ENCODE measurements at regions not wholly inside any gene's neighbourhood (a gene's known extent, or its start where the extent isn't known, plus 50 kb on each side); places are given as distances from the start of the nearest gene placed in this dataset.

DNA sequence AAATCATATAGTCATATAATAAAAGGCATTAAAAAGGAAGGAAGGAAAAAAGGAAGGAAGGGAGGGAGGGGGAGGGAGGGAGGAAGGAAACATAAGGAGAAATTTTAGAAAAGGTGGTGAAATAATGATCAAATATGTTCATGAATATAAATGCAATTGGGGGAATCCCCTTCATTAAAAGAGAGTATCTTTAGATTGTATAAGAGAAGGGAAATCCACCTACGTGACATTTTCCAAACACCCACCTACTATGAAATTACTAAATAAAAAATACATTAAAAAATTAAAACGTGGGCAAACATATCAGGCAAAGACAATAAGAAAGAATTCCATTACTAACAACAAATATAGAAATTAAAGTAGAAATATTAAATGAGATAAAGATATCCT is 203.4 kb upstream of the PARD3B start:
- Histone ChIP-seq H4K20me1 (ENCODE audit: insufficient read depth, low read depth, low read length) (no peaks in the 10 kb centered on the region), H3K9me2 (replicated peaks; ENCODE audit: insufficient read depth, low read length) (no peaks in the 10 kb centered on the region), H3K4me2 (ENCODE audit: low read depth, low read length, poor library complexity, severe bottlenecking) (no peak overlapping the region), H3K9ac (ENCODE audit: low read length) (no peak overlapping the region), H3K79me2 (ENCODE audit: low read length) (no peaks in the 10 kb centered on the region), H3K4me3 (ENCODE audit: low read length) (no peak overlapping the region), H2AFZ (ENCODE audit: low read length) (no peak overlapping the region), H3K27ac (ENCODE audit: low read length) (no peak overlapping the region), H3K27me3 (ENCODE audit: low read length) (no peaks in the 10 kb centered on the region), H3K4me1 (ENCODE audit: low read length) (no peaks in the 10 kb centered on the region), H3K36me3 (ENCODE audit: insufficient read depth, low read length) (no peaks in the 10 kb centered on the region), H3K9me3 (ENCODE audit: low read length) (no peaks in the 10 kb centered on the region)
- no peak for DNase-seq

DNA sequence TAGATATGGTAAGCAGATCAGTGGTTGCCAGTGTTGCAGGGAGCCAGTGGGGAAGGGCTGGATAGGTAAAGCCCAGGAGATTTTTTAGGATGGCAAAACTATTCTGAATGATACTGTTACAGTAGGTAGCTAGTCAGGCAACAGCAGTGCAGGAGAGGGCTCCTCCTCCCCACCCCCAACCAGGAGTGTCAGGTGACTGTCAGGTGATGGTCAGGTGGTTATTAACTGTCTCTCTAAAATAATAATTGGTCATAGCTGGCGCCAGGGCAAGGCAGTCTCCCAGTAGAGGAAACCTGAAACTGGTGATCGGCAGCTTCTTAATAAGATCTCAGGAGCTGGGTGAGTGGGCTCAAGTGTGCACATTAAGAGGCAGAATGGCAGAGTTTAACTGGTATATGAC is 201.6 kb upstream of the PARD3B start:
- no peak overlapping the region for H3K4me3 ChIP-seq (ENCODE audit: low read length)
- no peaks in the 10 kb centered on the region for H3K79me2 ChIP-seq (ENCODE audit: low read length)
- no peaks in the 10 kb centered on the region for H3K9me3 ChIP-seq (ENCODE audit: low read length)
- H2AFZ ChIP-seq (ENCODE audit: low read length), result no peak overlapping the region
- H4K20me1 ChIP-seq (ENCODE audit: insufficient read depth, low read depth, low read length), result no peaks in the 10 kb centered on the region
- H3K9me2 ChIP-seq (replicated peaks; ENCODE audit: insufficient read depth, low read length), result no peaks in the 10 kb centered on the region
- H3K36me3 ChIP-seq (ENCODE audit: insufficient read depth, low read length), result no peaks in the 10 kb centered on the region
- no peak for DNase-seq
- H3K9ac ChIP-seq (ENCODE audit: low read length), result no peak overlapping the region
- H3K4me2 ChIP-seq (ENCODE audit: low read depth, low read length, poor library complexity, severe bottlenecking), result no peak overlapping the region
- H3K27me3 ChIP-seq (ENCODE audit: low read length), result no peaks in the 10 kb centered on the region
- H3K27ac ChIP-seq (ENCODE audit: low read length), result no peak overlapping the region
- no peaks in the 10 kb centered on the region for H3K4me1 ChIP-seq (ENCODE audit: low read length)

DNA sequence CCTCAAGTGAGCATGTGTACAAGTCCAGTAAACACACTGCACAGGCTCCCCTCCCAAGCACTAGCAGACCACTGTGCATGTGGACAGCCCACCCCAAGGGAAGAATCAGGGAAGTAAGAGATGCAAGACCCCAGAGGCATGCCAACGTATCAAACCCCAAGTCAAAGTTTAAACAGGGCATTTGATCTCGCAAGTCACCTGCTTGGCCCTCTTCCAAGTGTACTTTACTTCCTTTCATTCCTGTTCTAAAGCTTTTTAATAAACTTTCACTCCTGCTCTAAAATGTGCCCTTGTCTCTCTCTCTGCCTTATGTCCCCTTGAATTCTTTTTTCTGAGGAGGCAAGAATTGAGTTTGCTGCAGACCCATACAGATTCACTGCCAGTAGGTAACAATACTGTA is 201.2 kb upstream of the PARD3B start:
- Histone ChIP-seq H3K4me2 (ENCODE audit: low read depth, low read length, poor library complexity, severe bottlenecking) (no peak overlapping the region), H3K27ac (ENCODE audit: low read length) (no peak overlapping the region), H3K27me3 (ENCODE audit: low read length) (no peaks in the 10 kb centered on the region), H3K9me3 (ENCODE audit: low read length) (no peaks in the 10 kb centered on the region), H3K9ac (ENCODE audit: low read length) (no peak overlapping the region), H3K9me2 (replicated peaks; ENCODE audit: insufficient read depth, low read length) (no peaks in the 10 kb centered on the region), H2AFZ (ENCODE audit: low read length) (no peak overlapping the region), H3K4me3 (ENCODE audit: low read length) (no peak overlapping the region), H3K79me2 (ENCODE audit: low read length) (no peaks in the 10 kb centered on the region), H3K36me3 (ENCODE audit: insufficient read depth, low read length) (no peaks in the 10 kb centered on the region), H4K20me1 (ENCODE audit: insufficient read depth, low read depth, low read length) (no peaks in the 10 kb centered on the region), H3K4me1 (ENCODE audit: low read length) (no peaks in the 10 kb centered on the region)
- no peak for DNase-seq

DNA sequence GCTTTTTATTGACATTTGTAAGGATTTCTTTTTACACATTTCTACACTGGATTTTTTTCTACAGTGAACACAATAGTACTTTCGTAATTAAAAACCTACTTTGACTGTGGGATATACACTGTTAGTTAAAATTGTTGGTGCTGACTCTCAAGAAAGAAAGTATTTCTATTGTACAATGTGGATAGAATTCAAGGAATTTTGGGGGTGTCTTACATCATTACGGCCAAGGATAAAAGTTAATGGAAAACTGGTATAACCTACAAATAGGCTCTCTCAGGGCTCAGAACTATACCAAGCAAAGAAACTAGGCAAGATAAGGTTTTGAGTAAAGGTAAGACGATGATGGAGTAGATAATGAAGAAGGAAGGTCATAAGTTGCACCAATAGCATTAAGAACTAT is 198.4 kb upstream of the PARD3B start:
- no peak overlapping the region for H3K27ac ChIP-seq (ENCODE audit: low read length)
- no peaks in the 10 kb centered on the region for H3K79me2 ChIP-seq (ENCODE audit: low read length)
- no peak overlapping the region for H3K9ac ChIP-seq (ENCODE audit: low read length)
- H3K4me1 ChIP-seq (ENCODE audit: low read length), result no peaks in the 10 kb centered on the region
- DNase-seq, result no peak
- no peaks in the 10 kb centered on the region for H4K20me1 ChIP-seq (ENCODE audit: insufficient read depth, low read depth, low read length)
- H3K27me3 ChIP-seq (ENCODE audit: low read length), result no peaks in the 10 kb centered on the region
- no peak overlapping the region for H3K4me2 ChIP-seq (ENCODE audit: low read depth, low read length, poor library complexity, severe bottlenecking)
- no peak overlapping the region for H2AFZ ChIP-seq (ENCODE audit: low read length)
- no peaks in the 10 kb centered on the region for H3K9me2 ChIP-seq (replicated peaks; ENCODE audit: insufficient read depth, low read length)
- H3K9me3 ChIP-seq (ENCODE audit: low read length), result no peaks in the 10 kb centered on the region
- no peaks in the 10 kb centered on the region for H3K36me3 ChIP-seq (ENCODE audit: insufficient read depth, low read length)
- no peak overlapping the region for H3K4me3 ChIP-seq (ENCODE audit: low read length)

DNA sequence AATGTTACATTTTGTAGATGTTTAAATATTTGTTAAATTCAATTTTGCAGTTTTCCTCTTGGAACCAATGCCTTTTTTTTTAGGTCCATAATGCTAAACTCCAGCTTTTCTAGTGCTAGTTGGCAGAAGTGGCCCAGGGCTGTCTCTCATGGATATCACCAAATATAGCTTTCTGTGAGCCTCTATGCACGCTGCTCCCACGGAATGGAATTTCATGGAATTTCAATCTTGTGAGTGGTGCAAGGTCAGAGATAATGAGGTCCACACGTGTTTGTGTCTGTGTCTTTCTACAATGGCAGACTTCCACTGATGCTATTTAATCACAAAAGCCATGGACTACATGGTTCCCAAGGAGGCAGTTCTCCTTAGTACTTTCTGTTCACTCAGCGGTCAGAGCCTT is 191.5 kb upstream of the PARD3B start:
- H3K4me2 ChIP-seq (ENCODE audit: low read depth, low read length, poor library complexity, severe bottlenecking), result no peak overlapping the region

DNA sequence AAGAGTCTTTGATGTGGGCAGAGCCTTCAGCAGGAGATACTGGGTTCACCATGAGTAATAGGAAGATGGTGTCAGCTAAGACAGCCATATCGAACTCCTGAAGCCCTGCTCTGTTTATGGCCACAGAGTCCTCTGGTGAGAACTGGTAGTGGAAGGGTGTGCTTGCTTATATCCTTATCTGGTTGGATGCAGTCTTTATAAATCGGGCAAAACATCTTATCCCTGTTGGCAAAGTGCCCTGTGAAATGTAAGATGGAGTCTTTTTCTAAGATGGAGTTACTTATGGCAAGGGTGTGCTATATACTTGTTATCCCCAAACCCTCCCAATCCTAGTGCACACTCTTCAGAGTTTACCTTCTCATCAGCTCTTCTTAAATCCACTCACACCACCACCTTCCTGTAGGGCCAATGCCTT is 190.8 kb upstream of the PARD3B start:
- H3K4me3 ChIP-seq (ENCODE audit: low read length), result no peak overlapping the region
- H3K27me3 ChIP-seq (ENCODE audit: low read length), result no peaks in the 10 kb centered on the region
- no peaks in the 10 kb centered on the region for H4K20me1 ChIP-seq (ENCODE audit: insufficient read depth, low read depth, low read length)
- DNase-seq, result no peak
- H3K9me3 ChIP-seq (ENCODE audit: low read length), result no peaks in the 10 kb centered on the region
- no peaks in the 10 kb centered on the region for H3K36me3 ChIP-seq (ENCODE audit: insufficient read depth, low read length)
- H3K4me2 ChIP-seq (ENCODE audit: low read depth, low read length, poor library complexity, severe bottlenecking), result no peak overlapping the region
- H3K27ac ChIP-seq (ENCODE audit: low read length), result no peak overlapping the region
- no peaks in the 10 kb centered on the region for H3K4me1 ChIP-seq (ENCODE audit: low read length)
- H3K9ac ChIP-seq (ENCODE audit: low read length), result no peak overlapping the region
- H2AFZ ChIP-seq (ENCODE audit: low read length), result no peak overlapping the region
- H3K79me2 ChIP-seq (ENCODE audit: low read length), result no peaks in the 10 kb centered on the region
- no peaks in the 10 kb centered on the region for H3K9me2 ChIP-seq (replicated peaks; ENCODE audit: insufficient read depth, low read length)

More for the DNA sequence above, 191.5 kb upstream of the PARD3B start:
- Histone ChIP-seq H3K27ac (ENCODE audit: low read length) (no peak overlapping the region), H3K27me3 (ENCODE audit: low read length) (no peaks in the 10 kb centered on the region), H3K9me2 (replicated peaks; ENCODE audit: insufficient read depth, low read length) (no peaks in the 10 kb centered on the region), H2AFZ (ENCODE audit: low read length) (no peak overlapping the region), H3K9me3 (ENCODE audit: low read length) (no peaks in the 10 kb centered on the region), H3K79me2 (ENCODE audit: low read length) (no peaks in the 10 kb centered on the region), H3K36me3 (ENCODE audit: insufficient read depth, low read length) (no peaks in the 10 kb centered on the region), H3K9ac (ENCODE audit: low read length) (no peak overlapping the region), H3K4me3 (ENCODE audit: low read length) (no peak overlapping the region), H4K20me1 (ENCODE audit: insufficient read depth, low read depth, low read length) (no peaks in the 10 kb centered on the region), H3K4me1 (ENCODE audit: low read length) (no peaks in the 10 kb centered on the region)
- DNase-seq, result no peak

DNA sequence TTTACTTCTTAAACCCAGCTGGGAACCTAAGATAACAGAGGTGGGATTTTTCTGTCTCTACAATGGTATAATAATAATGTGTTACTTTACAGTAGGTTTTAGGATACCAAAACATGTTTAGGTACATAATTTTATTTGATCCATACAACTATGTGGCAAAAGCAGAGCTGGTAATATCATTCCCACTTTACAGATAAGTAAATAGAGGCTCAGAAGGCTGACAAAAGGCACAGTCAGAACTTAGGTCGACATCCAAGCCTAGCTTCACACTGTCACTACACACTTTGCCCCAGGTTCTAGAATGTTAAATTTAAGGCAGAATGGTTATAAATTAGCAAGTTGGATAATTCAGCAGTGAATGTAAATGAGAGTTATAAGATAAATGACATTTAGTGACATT is 189.6 kb upstream of the PARD3B start:
- Histone ChIP-seq H3K4me3 (ENCODE audit: low read length) (no peak overlapping the region), H3K9ac (ENCODE audit: low read length) (no peak overlapping the region), H3K27ac (ENCODE audit: low read length) (no peak overlapping the region), H3K36me3 (ENCODE audit: insufficient read depth, low read length) (no peaks in the 10 kb centered on the region), H3K79me2 (ENCODE audit: low read length) (no peaks in the 10 kb centered on the region), H3K4me1 (ENCODE audit: low read length) (no peaks in the 10 kb centered on the region), H4K20me1 (ENCODE audit: insufficient read depth, low read depth, low read length) (no peaks in the 10 kb centered on the region), H3K27me3 (ENCODE audit: low read length) (no peaks in the 10 kb centered on the region), H3K9me2 (replicated peaks; ENCODE audit: insufficient read depth, low read length) (no peaks in the 10 kb centered on the region), H2AFZ (ENCODE audit: low read length) (no peak overlapping the region), H3K9me3 (ENCODE audit: low read length) (no peaks in the 10 kb centered on the region), H3K4me2 (ENCODE audit: low read depth, low read length, poor library complexity, severe bottlenecking) (no peak overlapping the region)
- DNase-seq, result no peak

DNA sequence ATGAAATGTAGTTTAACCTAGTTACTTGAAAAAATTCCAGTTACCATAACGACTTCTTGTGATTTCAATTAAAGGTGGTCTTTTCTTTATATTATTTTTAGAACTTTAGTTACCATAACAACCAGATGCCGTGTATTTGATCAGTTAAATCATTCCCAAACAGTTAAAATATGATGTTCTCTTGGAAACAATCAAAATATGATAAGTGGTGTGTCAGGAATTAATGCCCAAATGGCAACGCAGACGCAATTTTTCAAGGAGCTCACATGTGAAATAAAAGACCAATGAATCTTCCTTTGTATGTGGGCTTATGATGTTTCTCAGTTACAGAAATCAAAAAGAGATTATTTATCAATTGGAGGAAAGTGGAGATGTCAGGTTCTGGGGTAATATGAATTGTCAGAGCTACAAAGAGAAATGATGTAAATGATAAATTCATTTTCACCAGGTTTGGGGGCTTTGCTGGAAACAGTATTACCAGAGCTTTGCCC is 189.1 kb upstream of the PARD3B start:
- H3K9me3 ChIP-seq (ENCODE audit: low read length), result no peaks in the 10 kb centered on the region
- no peaks in the 10 kb centered on the region for H3K79me2 ChIP-seq (ENCODE audit: low read length)
- no peak overlapping the region for H2AFZ ChIP-seq (ENCODE audit: low read length)

DNA sequence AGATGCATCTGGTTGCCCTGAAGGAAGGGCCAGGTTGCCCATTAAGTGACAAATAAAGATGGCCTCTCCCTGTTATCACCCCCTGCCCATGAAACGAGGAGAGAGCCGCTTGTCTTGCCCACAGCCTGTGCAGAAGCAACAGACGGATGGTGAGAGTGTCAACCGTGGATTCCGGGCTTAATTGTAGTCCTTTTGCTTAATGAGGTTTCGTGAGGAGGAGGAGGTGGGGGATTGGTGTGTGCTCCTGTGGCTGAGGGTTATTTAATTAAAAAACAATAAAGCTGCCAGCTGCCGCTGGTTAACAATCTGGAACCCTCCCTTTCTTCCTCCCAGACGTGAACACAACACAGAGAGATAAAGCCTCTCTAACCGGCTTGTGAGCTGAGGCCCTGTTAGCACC is 188.0 kb upstream of the PARD3B start:
- H3K4me2 ChIP-seq (ENCODE audit: low read depth, low read length, poor library complexity, severe bottlenecking), result no peak overlapping the region
- H3K27ac ChIP-seq (ENCODE audit: low read length), result no peak overlapping the region
- no peaks in the 10 kb centered on the region for H3K9me3 ChIP-seq (ENCODE audit: low read length)
- H3K9me2 ChIP-seq (replicated peaks; ENCODE audit: insufficient read depth, low read length), result no peaks in the 10 kb centered on the region
- H4K20me1 ChIP-seq (ENCODE audit: insufficient read depth, low read depth, low read length), result no peaks in the 10 kb centered on the region
- H2AFZ ChIP-seq (ENCODE audit: low read length), result no peak overlapping the region
- no peaks in the 10 kb centered on the region for H3K27me3 ChIP-seq (ENCODE audit: low read length)
- no peak for DNase-seq
- H3K9ac ChIP-seq (ENCODE audit: low read length), result no peak overlapping the region
- no peaks in the 10 kb centered on the region for H3K4me1 ChIP-seq (ENCODE audit: low read length)
- H3K36me3 ChIP-seq (ENCODE audit: insufficient read depth, low read length), result no peaks in the 10 kb centered on the region
- no peaks in the 10 kb centered on the region for H3K79me2 ChIP-seq (ENCODE audit: low read length)
- H3K4me3 ChIP-seq (ENCODE audit: low read length), result no peak overlapping the region

More for the DNA sequence above, 189.1 kb upstream of the PARD3B start:
- Histone ChIP-seq H3K4me1 (ENCODE audit: low read length) (no peaks in the 10 kb centered on the region), H3K9me2 (replicated peaks; ENCODE audit: insufficient read depth, low read length) (no peaks in the 10 kb centered on the region), H3K9ac (ENCODE audit: low read length) (no peak overlapping the region), H3K27me3 (ENCODE audit: low read length) (no peaks in the 10 kb centered on the region), H3K36me3 (ENCODE audit: insufficient read depth, low read length) (no peaks in the 10 kb centered on the region), H3K27ac (ENCODE audit: low read length) (no peak overlapping the region), H4K20me1 (ENCODE audit: insufficient read depth, low read depth, low read length) (no peaks in the 10 kb centered on the region), H3K4me2 (ENCODE audit: low read depth, low read length, poor library complexity, severe bottlenecking) (no peak overlapping the region), H3K4me3 (ENCODE audit: low read length) (no peak overlapping the region)
- DNase-seq, result no peak
